ENCODE measurements at regions not wholly inside any gene's neighbourhood (a gene's known extent, or its start where the extent isn't known, plus 50 kb on each side); places are given as distances from the start of the nearest gene placed in this dataset.

- TF ChIP-seq CTCF (IDR thresholded peaks at IDR 0.05) (no peak), POLR2A (IDR thresholded peaks at IDR 0.05) (no peak)
These were observed 2112.1 kb downstream of the MAT2B start for GRCh38 chr5:165617491-165617890.

Data from thyroid gland (tissue), 4 donors.